ENCODE measurements at regions not wholly inside any gene's neighbourhood (a gene's known extent, or its start where the extent isn't known, plus 50 kb on each side); places are given as distances from the start of the nearest gene placed in this dataset.

DNA sequence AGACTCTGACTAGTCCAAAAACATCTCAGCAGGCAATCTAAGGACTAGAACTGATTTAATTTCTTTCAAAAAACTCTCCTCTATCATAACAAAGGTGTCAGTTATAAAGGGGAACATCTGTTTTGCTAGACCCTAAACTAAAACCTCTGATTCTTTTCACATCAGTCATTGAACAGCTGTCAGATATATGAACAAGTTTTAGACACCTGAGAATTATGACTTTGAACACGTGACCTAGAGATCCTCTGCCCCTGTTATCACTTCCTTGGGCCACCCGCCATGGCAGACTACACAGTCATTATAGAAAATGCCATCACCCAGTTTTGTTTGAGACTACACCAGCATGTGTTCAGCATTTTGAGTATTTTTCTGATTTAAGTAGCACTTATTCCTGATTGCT lies 282.3 kb upstream of the TBL1XR1 start:
- Histone ChIP-seq H3K27me3 (ENCODE audit: control insufficient read depth, insufficient read depth, low read length) (no peaks in the 10 kb centered on the region), H3K9ac (ENCODE audit: low read length) (no peak overlapping the region), H3K4me1 (ENCODE audit: control insufficient read depth, insufficient read depth, low read length) (peaks cover 7% of the 10 kb centered on the region), H3K27ac (ENCODE audit: low read depth, low read length) (no peak overlapping the region), H3K4me3 (ENCODE audit: low read depth, low read length) (no peak overlapping the region), H3K36me3 (ENCODE audit: control insufficient read depth, insufficient read depth, low read length) (no peaks in the 10 kb centered on the region), H3K9me3 (ENCODE audit: control insufficient read depth, insufficient read depth, low read depth, low read length) (peaks cover under 1% of the 10 kb centered on the region; the same call in 1 of the 2 replicates)

DNA sequence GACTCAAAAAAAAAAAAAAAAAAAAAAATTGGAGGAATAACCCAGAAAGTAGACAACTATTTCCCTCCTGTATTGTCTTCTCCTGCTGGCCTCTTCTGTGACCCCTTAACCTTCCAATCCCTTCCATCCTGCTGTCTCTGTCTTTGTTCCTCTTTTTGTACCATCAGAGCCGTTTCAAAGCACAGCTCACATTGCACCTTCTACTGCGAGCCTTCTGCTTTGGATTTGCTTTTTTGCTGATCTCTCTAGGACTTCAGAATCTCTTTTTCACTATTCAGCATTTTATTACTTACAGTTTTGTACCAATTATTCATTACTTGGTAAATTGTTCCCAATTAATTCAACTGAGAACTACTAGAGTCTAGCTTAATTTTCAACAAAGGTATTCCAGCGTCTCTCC lies 284.0 kb upstream of the TBL1XR1 start:
- H3K9ac ChIP-seq (ENCODE audit: low read length) = no peak overlapping the region
- H3K27ac ChIP-seq (ENCODE audit: low read depth, low read length) = no peak overlapping the region
- H3K36me3 ChIP-seq (ENCODE audit: control insufficient read depth, insufficient read depth, low read length) = no peaks in the 10 kb centered on the region
- peaks cover 7% of the 10 kb centered on the region for H3K4me1 ChIP-seq (ENCODE audit: control insufficient read depth, insufficient read depth, low read length)
- H3K9me3 ChIP-seq (ENCODE audit: control insufficient read depth, insufficient read depth, low read depth, low read length) = peaks cover 12% of the 10 kb centered on the region; the same call in 1 of the 2 replicates
- no peak overlapping the region for H3K4me3 ChIP-seq (ENCODE audit: low read depth, low read length)
- H3K27me3 ChIP-seq (ENCODE audit: control insufficient read depth, insufficient read depth, low read length) = no peaks in the 10 kb centered on the region

DNA sequence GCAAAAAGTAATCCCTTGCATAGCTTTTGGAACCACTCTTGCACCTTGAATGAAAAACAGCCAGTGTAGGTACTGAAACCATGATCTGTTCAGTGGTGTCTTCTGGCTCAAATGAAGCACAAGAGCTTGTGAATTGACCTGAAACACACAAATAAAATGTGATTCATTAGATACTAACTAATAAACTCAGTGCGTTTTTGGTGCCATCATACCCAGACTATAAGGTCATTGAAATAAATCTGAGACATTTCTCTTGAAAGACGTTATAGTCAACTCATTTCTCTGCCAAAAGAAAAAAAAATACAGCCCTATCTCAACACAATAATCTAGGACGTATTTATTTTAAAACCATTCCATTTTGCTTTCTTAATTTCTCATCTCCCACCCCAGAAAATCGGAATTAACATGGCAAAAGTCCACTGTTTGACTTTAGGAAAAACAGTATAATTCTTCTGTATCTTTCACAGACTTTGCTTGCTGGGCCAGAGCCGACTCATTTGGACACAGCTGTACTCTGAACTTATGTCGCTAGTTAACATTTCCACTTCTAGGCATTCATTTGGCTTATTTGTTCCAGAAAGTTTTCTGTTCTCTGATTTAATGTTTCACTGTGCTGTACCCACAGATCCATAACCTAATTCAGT lies 284.9 kb upstream of the TBL1XR1 start:
- Histone ChIP-seq H3K27ac (ENCODE audit: low read depth, low read length) (no peak overlapping the region), H3K27me3 (ENCODE audit: control insufficient read depth, insufficient read depth, low read length) (no peaks in the 10 kb centered on the region), H3K9me3 (ENCODE audit: control insufficient read depth, insufficient read depth, low read depth, low read length) (peaks cover 12% of the 10 kb centered on the region; the same call in 1 of the 2 replicates), H3K36me3 (ENCODE audit: control insufficient read depth, insufficient read depth, low read length) (no peaks in the 10 kb centered on the region), H3K9ac (ENCODE audit: low read length) (no peak overlapping the region), H3K4me3 (ENCODE audit: low read depth, low read length) (no peak overlapping the region), H3K4me1 (ENCODE audit: control insufficient read depth, insufficient read depth, low read length) (peaks cover 7% of the 10 kb centered on the region)

DNA sequence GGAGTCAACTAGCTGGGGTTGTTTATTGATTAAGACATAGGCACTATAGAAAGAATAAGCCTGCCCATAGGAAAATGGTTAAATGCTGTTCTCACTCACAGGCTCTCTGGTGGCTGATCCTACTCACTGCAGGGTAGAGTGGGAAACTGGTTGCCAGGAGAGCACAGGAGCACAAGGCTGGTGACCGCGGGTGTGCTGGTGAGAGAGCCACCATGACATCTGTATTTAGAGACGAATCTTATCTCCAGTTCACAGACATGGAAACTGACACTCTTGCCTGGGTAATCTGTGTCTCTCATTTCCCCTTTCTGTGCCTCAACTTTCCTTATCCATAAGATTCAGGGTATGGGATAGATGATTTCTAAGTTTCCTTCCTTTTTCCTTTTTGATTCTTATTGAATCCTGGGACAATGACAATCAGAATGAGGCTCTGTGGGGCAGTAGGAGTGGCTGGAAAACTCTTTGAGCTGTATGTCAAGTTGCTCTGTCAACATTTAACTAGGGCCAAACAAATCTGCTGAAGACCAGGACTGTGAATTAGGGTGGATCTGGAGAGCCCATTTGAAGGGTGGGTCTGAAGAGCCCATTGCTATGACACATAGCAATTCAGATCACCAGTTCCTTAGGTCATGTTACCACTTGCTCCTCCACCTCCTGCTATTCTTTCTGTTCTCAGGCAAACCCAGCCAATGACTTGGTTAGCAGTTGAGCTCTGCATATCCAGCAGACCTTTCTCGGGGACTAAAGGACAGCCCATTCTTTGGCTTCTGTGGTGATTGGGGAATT lies 286.1 kb upstream of the TBL1XR1 start:
- H3K27me3 ChIP-seq (ENCODE audit: control insufficient read depth, insufficient read depth, low read length) = no peaks in the 10 kb centered on the region

DNA sequence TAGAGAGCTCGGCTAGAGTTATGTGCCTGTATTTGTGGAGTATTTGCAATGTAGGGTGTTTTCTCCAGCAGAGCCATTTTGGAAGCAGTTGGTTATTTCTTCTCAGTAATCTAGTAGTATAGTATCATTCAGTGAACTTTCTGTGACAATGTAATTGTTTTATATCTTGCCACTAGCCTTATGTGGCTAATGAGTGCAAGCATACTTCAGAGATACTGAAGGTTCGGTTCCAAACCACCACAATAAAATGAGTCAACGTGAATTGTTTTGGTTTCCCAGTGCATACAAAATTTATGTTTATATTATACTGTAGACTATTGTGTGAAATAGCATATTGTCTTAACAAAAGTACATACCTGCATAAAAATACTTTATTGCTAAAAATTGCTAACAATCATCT lies 286.9 kb upstream of the TBL1XR1 start:
- Histone ChIP-seq H3K9ac (ENCODE audit: low read length) (no peak overlapping the region), H3K4me1 (ENCODE audit: control insufficient read depth, insufficient read depth, low read length) (peaks cover 12% of the 10 kb centered on the region), H3K27me3 (ENCODE audit: control insufficient read depth, insufficient read depth, low read length) (no peaks in the 10 kb centered on the region), H3K9me3 (ENCODE audit: control insufficient read depth, insufficient read depth, low read depth, low read length) (peaks cover 12% of the 10 kb centered on the region; the same call in 1 of the 2 replicates), H3K27ac (ENCODE audit: low read depth, low read length) (no peak overlapping the region), H3K4me3 (ENCODE audit: low read depth, low read length) (no peak overlapping the region), H3K36me3 (ENCODE audit: control insufficient read depth, insufficient read depth, low read length) (no peaks in the 10 kb centered on the region)

More for the DNA sequence above, 286.1 kb upstream of the TBL1XR1 start:
- H3K9me3 ChIP-seq (ENCODE audit: control insufficient read depth, insufficient read depth, low read depth, low read length) = peaks cover 12% of the 10 kb centered on the region; the same call in 1 of the 2 replicates
- H3K27ac ChIP-seq (ENCODE audit: low read depth, low read length) = no peak overlapping the region
- no peak overlapping the region for H3K4me3 ChIP-seq (ENCODE audit: low read depth, low read length)
- no peaks in the 10 kb centered on the region for H3K36me3 ChIP-seq (ENCODE audit: control insufficient read depth, insufficient read depth, low read length)
- no peak overlapping the region for H3K9ac ChIP-seq (ENCODE audit: low read length)
- peaks cover 12% of the 10 kb centered on the region for H3K4me1 ChIP-seq (ENCODE audit: control insufficient read depth, insufficient read depth, low read length)

DNA sequence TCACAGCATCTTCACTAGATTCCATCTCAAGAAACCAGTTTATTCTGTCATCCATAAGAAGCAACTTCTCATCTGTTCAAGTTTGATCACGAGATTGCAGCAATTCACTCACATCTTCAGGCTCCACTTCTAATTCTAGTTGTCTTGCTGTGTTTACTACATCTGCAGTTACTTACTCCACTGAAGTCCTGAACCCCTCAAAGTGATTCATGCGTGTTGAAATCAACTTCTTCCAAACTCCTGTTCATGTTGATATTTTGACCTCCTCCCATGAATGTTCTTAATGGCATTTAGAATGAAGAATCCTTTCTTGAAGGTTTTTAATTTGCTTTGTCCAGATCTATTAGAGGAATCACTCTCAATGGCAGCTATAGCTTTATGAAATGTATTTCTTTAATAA lies 287.6 kb upstream of the TBL1XR1 start:
- no peak overlapping the region for H3K9ac ChIP-seq (ENCODE audit: low read length)
- H3K4me3 ChIP-seq (ENCODE audit: low read depth, low read length) = no peak overlapping the region
- peaks cover 12% of the 10 kb centered on the region; the same call in 1 of the 2 replicates for H3K9me3 ChIP-seq (ENCODE audit: control insufficient read depth, insufficient read depth, low read depth, low read length)
- no peaks in the 10 kb centered on the region for H3K27me3 ChIP-seq (ENCODE audit: control insufficient read depth, insufficient read depth, low read length)
- H3K27ac ChIP-seq (ENCODE audit: low read depth, low read length) = no peak overlapping the region
- H3K36me3 ChIP-seq (ENCODE audit: control insufficient read depth, insufficient read depth, low read length) = no peaks in the 10 kb centered on the region
- peaks cover 12% of the 10 kb centered on the region for H3K4me1 ChIP-seq (ENCODE audit: control insufficient read depth, insufficient read depth, low read length)

DNA sequence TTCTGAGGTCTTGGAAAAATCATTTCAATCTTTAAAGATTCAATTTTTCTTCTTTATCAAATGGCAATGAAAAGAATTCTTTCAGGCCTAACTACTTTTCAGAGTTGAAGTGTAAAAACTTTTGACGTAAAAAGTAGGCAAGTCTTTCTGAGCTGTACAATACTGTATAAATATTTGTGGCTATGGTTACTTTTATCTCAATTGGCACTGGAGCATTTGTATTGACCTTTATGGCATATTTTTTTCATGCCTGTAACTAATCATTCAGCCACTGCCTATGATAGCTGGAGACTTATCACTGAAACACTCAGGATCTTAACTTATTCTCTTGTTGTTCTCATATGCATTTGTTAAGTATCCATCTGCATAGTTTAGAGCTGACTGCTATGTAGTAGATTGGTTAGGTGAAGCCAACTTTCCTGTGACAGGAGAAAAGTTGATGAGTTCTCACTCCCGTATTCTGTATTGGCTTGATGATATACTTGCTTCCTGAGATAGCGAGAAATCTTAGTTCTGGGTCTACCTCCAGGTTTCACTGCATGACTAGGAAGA lies 290.4 kb upstream of the TBL1XR1 start:
- H3K4me3 ChIP-seq (ENCODE audit: low read depth, low read length) = no peak overlapping the region
- no peaks in the 10 kb centered on the region for H3K27me3 ChIP-seq (ENCODE audit: control insufficient read depth, insufficient read depth, low read length)
- H3K9ac ChIP-seq (ENCODE audit: low read length) = no peak overlapping the region
- peaks cover 12% of the 10 kb centered on the region for H3K4me1 ChIP-seq (ENCODE audit: control insufficient read depth, insufficient read depth, low read length)
- H3K9me3 ChIP-seq (ENCODE audit: control insufficient read depth, insufficient read depth, low read depth, low read length) = peaks cover 12% of the 10 kb centered on the region; the same call in 1 of the 2 replicates
- no peak overlapping the region for H3K27ac ChIP-seq (ENCODE audit: low read depth, low read length)
- no peaks in the 10 kb centered on the region for H3K36me3 ChIP-seq (ENCODE audit: control insufficient read depth, insufficient read depth, low read length)

DNA sequence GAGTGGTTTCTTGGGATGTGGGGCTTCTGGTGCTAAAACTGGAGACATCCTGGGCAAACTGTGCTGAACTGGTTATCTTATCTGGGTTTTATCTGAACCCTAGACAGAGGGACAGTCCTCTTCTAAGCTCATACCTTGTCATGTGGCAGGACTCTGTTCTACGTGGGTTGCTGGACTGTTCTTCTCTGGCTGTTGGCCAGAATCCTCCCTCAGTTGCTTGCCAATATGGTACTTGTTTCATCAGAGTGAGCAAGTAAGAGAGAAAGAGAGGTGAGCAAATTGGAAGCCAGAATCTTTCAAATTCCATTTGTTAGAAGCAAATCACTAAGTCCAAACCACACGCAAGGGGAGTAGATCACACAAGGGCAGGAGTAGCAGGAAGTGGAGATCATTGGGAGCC lies 291.5 kb upstream of the TBL1XR1 start:
- H3K36me3 ChIP-seq (ENCODE audit: control insufficient read depth, insufficient read depth, low read length) = no peaks in the 10 kb centered on the region
- no peaks in the 10 kb centered on the region for H3K27me3 ChIP-seq (ENCODE audit: control insufficient read depth, insufficient read depth, low read length)
- H3K9me3 ChIP-seq (ENCODE audit: control insufficient read depth, insufficient read depth, low read depth, low read length) = peaks cover 12% of the 10 kb centered on the region; the same call in 1 of the 2 replicates
- H3K27ac ChIP-seq (ENCODE audit: low read depth, low read length) = no peak overlapping the region
- peaks cover 7% of the 10 kb centered on the region for H3K4me1 ChIP-seq (ENCODE audit: control insufficient read depth, insufficient read depth, low read length)
- H3K4me3 ChIP-seq (ENCODE audit: low read depth, low read length) = no peak overlapping the region
- no peak overlapping the region for H3K9ac ChIP-seq (ENCODE audit: low read length)

DNA sequence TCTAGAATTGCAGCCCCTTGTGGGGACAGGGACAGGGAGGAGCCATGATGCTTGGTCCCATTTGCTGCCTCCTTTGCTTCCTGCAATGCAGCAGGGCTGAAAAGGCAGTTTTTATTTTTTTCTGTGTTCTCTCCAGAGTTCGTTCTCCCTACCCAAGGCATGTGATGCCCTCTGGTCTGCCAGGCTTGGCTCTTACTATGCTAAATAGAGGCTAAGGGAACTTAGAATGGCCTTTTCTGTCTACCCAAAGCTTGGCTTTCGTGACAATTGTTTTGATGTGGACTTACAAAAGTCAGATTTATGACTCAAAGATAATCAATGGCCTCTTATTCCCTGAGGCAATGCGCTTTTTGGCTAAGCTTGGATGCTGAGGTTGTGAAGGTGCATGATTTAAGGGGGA lies 293.3 kb upstream of the TBL1XR1 start:
- H3K4me1 ChIP-seq (ENCODE audit: control insufficient read depth, insufficient read depth, low read length) = peaks cover 5% of the 10 kb centered on the region
- H3K36me3 ChIP-seq (ENCODE audit: control insufficient read depth, insufficient read depth, low read length) = no peaks in the 10 kb centered on the region
- no peak overlapping the region for H3K4me3 ChIP-seq (ENCODE audit: low read depth, low read length)
- no peaks in the 10 kb centered on the region for H3K27me3 ChIP-seq (ENCODE audit: control insufficient read depth, insufficient read depth, low read length)
- 0 out of 2 replicates have a peak, but pooled peaks cover 2% of the 10 kb centered on the region for H3K9me3 ChIP-seq (ENCODE audit: control insufficient read depth, insufficient read depth, low read depth, low read length)
- no peak overlapping the region for H3K27ac ChIP-seq (ENCODE audit: low read depth, low read length)
- H3K9ac ChIP-seq (ENCODE audit: low read length) = no peak overlapping the region

DNA sequence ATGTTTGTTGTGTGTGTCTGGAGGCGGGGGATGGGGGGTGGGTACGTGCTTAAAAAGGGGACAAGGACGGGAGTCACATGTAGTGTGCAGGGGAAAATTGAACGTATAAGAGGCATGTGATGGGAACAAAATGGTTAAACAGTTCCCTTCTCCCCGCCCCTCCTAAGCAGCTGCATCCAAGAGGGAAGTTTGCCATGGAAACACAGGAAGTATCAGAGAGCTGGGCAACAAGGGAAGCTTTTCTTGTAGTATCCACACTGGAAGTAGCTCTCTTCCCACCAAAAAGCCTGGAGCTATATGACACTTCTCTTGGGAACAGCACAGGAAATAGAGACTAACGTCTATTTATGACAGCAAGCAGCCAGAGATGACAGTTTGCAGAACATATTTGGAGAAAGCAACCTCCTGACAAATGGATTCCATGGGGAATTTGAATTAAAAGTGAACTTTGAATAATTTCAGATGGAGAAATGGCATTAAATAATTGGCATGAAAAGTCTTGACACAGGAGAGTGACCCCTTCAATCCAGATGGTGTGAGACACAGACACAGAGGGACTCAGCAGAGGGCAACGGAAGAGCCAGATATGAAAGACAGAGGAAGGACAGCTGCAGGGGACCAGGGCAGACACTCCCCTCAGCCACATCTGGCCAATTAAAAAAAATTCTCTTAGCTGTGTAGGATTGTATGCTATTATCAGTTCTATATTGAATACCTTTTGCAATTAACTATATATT lies 294.2 kb upstream of the TBL1XR1 start:
- no peaks in the 10 kb centered on the region for H3K9me3 ChIP-seq (ENCODE audit: control insufficient read depth, insufficient read depth, low read depth, low read length)
- no peak overlapping the region for H3K9ac ChIP-seq (ENCODE audit: low read length)
- H3K27me3 ChIP-seq (ENCODE audit: control insufficient read depth, insufficient read depth, low read length) = no peaks in the 10 kb centered on the region
- H3K36me3 ChIP-seq (ENCODE audit: control insufficient read depth, insufficient read depth, low read length) = no peaks in the 10 kb centered on the region
- no peak overlapping the region for H3K4me3 ChIP-seq (ENCODE audit: low read depth, low read length)
- H3K27ac ChIP-seq (ENCODE audit: low read depth, low read length) = no peak overlapping the region
- peaks cover 5% of the 10 kb centered on the region for H3K4me1 ChIP-seq (ENCODE audit: control insufficient read depth, insufficient read depth, low read length)

Data from HUES6 (cell line).